Dedifferentiated amniotic fluid mesenchymal stem cell (primary cell): ENCODE measurements at regions not wholly inside any gene's neighbourhood (a gene's known extent, or its start where the extent isn't known, plus 50 kb on each side); places are given as distances from the start of the nearest gene placed in this dataset.
"Not testable (repeated sequence)": the region's sequence is repeated elsewhere in the genome, so short reads cannot be mapped to it uniquely, and the experiment has no call there.

Source experiments
- DNase-seq: peaks from one replicate; pipeline ENCODE4 v3.0.0-alpha.2; 2016; ENCODE audit errors: extremely low spot score

- not testable (repeated sequence) for DNase-seq
Measured at GRCh38 chr1:67907467-67907866, 74.2 kb upstream of the GNG12 start.

DNA sequence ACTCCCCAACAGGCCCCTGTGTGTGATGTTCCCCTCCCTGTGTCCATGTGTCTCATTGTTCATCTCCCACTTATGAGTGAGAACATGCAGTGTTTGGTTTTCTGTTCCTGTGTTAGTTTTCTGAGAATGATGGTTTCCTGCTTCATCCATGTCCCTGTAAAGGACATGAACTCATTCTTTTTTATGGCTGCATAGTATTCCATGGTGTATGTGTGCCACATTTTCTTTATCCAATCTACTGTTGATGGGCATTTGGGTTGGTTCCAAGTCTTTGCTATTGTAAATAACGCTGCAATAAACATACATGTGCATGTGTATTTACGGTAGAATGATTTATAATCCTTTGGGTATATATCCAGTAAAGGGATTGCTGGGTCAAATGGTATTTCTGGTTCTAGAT is 72.7 kb upstream of the GNG12 start:
- not testable (repeated sequence) for DNase-seq

DNA sequence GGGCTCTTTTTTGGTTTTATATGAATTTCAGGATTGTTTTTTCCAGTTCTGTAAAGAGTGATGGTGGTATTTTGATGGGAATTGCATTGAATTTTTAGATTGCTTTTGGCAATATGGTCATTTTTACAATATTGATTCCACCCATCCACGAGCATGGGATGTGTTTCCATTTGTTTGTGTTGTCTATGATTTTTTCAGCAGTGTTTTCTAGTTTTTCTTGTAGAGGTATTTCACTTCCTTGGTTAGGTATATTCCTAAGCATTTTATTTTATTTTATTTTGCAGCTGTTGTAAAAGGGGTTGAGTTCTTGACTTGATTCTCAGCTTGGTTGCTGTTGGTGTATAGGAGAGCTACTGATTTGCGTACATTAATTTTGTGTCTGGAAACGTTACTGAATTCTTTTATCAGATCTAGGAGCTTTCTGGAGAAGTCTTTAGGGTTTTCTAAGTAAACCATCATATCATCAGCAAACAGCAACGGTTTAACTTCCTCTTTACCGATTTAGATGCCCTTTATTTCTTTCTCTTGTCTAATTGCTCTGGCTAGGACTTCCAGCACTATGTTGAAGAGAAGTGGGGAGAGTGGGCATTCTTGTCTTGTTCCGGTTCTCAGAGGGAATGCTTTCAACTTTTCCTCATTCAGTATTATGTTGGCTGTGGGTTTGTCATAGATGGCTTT is 69.4 kb upstream of the GNG12 start:
- not testable (repeated sequence) for DNase-seq

- no peak for DNase-seq
Measured at GRCh38 chr1:67898033-67898726, 64.9 kb upstream of the GNG12 start.

- peak; percentile 66 for DNase-seq
Measured at GRCh38 chr1:67897270-67897949, 64.1 kb upstream of the GNG12 start.

DNA sequence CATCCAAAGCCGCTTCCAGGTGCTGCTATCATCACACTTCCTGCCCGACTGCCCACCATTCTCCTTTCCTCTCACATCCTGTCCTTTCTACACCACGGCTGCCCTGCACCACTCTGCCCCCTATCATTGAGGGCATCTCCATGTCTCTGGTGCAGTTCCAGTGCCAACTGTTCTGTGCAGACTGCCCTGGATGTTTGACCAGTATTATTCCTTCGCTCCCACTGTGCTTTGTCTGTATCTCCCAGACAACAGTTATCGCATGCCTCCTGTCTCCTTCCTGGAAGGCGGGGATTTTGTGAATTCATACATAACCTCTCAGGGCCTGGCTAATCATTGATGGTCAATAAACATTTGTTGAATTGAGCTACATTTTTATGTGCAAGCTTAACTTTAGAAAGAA is 63.6 kb upstream of the GNG12 start:
- DNase-seq, result no peak

- DNase-seq, result no peak
Measured at GRCh38 chr1:67894981-67895735, 61.9 kb upstream of the GNG12 start.

GRCh38 chr1:67893126-67893495 is 59.8 kb upstream of the GNG12 start:
- DNase-seq, result no peak

DNA sequence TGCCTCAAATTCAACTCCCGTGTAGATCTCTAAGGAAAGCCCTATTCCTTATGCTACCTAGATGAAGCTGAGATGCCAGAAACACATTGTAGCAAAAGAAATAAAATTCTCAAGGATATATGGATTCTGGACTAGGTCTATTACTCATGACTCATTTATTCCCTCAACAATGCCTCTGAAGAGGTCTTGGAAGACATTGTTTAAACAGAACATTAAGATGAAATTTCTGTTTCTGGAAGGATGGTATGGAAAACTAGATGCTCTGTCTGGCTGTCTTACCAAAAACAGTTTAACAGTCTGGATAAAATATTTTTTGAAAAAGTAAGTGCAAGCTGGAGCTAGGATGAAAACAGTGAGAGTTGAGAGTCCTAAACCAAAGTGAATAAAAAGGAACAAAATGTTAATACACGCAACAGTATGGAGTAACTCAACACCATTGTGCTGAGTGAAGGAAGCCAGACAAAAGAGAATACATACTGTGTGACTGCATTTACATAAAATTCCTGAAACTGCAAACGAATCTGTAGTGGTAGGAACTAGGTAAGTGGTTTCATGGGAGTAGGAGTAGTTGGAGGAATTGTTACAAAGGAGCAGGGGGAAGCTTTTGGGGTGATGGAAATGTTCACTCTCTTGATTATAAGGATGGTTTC is 59.3 kb upstream of the GNG12 start:
- no peak for DNase-seq

DNA sequence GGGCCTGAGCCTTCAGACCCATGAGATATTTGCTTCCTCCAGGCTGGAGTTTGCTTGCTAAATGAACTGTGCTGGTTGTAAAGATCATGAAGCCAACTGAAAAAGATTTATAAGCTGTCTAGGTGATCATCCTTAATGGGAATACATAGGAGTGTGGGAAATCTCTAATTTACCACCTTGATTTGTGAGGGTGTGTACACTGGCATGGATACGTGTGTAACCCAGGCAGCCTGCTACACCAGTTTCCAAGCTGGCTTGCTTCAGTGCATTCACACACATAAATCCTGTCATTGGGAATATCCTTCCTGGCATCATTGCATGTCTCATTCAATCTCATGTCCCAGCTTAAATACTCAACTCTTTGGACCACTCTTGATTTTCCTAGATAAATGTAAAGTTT is 57.6 kb upstream of the GNG12 start:
- no peak for DNase-seq

- DNase-seq, result peak; percentile 64
Measured at GRCh38 chr1:67889953-67890567, 56.8 kb upstream of the GNG12 start.

DNA sequence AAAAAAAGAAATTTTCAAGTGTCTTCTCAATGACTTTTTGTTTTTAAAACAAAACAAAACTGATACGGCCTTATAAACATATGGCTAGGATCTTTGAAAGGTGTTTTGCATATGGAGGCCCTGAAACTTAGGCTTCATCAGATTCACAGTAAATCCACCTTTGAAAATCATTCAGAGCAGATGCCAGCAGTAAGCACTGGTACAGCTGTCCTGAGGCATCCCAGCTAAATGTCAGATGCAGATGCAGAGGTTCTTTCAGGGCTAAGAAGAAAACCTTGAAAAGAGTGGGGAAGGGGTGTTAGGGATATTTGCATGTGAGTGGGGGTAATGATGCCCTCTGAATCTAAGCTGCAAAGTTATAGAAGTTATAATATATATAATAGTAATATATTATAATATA is 56.2 kb upstream of the GNG12 start:
- no peak for DNase-seq

DNA sequence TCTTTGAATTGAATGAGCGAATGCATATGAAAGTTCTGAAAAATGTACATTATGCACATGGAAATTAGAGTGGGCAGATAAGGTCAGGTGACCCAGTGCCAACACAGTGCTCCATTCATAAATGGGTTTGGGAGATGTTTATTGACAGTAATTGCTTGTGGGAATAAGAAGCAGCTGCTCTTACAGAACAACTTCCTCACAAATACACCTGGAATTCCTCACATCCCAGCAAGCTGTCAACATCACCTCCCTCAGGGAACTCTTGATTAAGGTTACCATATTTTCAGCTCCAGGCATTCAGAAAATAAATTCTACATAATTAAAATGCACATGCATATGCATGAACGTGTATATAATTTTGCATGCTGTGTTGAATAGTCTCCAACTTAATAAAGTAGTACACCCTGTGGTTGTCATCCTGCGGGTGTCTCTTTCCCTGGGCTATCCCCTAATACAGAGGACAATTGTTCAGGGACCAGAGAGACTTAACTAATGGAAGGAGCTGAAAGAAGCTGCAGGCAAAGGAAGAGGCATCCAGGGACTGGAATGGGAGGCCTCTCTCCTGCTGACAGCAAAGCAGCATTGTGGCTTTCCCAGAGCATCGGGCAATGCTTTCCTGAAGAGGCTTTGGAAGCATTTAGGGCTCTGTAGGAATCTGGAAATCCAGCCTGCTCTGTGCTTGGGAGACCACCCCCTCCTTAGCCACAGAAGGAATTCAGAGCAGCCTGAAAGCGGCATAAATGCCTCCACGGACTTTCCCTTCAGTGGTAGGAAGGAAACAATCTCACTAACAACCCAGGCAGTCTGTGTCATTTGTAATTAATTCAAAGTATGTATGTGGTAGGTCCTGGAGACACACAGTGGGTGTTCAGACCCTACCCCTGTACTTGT is 55.2 kb upstream of the GNG12 start:
- DNase-seq, result peak; percentile 39

GRCh38 chr1:67887146-67887545 is 53.9 kb upstream of the GNG12 start:
- DNase-seq, result no peak

- no peak for DNase-seq
Measured at GRCh38 chr1:67886076-67886475, 52.8 kb upstream of the GNG12 start.

GRCh38 chr1:67883069-67883468 is 49.8 kb upstream of the GNG12 start:
- no peak for DNase-seq
